Vagina (tissue), 2 donors: ENCODE measurements at regions not wholly inside any gene's neighbourhood (a gene's known extent, or its start where the extent isn't known, plus 50 kb on each side); places are given as distances from the start of the nearest gene placed in this dataset.

Experiments
- DNase-seq, 2 donors: peaks; one replicate each; pipeline ENCODE4 v3.0.0-alpha.2; 2017; ENCODE audit errors: extremely low spot score in 2 of 2
- H3K27ac ChIP-seq: fragments of 200-600 bp; sonication (generic); one replicate; pipeline ENCODE4 v1.5.1; 2019
- H3K27me3 ChIP-seq: fragments of 200-600 bp; sonication (generic); one replicate; pipeline ENCODE4 v1.5.1; 2019
- H3K36me3 ChIP-seq, 2 donors: fragments of 200-600 bp; sonication (generic); one replicate each; pipeline ENCODE4 v1.5.1; 2017 to 2019
- H3K4me1 ChIP-seq: fragments of 200-600 bp; sonication (generic); one replicate; pipeline ENCODE4 v1.5.1; 2019
- H3K4me3 ChIP-seq, 2 donors: fragments of 200-600 bp; sonication (generic); 1 replicate in 1 of 2; 2 replicates in 1 of 2; pipeline ENCODE4 v1.5.1; 2016 to 2019
- H3K9me3 ChIP-seq: fragments of 200-600 bp; sonication (generic); one replicate; pipeline ENCODE4 v1.5.1; 2019
- POLR2A ChIP-seq, 2 donors: fragments of 450-650 bp; IDR thresholded peaks; one replicate each; pipeline ENCODE4 v1.6.1; 2017; ENCODE audit warnings: antibody characterized with exemption in 2 of 2, mild to moderate bottlenecking in 2 of 2, moderate library complexity in 2 of 2
- POLR2AphosphoS5 ChIP-seq, 2 donors: sonication (generic); formaldehyde crosslinking; IDR thresholded peaks; one replicate each; pipeline ENCODE4 v1.9.0; 2017; ENCODE audit warnings: antibody characterized with exemption in 2 of 2, mild to moderate bottlenecking in 2 of 2, low read depth in 1 of 2; ENCODE audit not compliant: insufficient read depth in 1 of 2
- intact Hi-C: fragments of 100-400 bp; cut with DNase I; formaldehyde crosslinking; loops from one replicate; pipeline ENCODE4 v1.15.1; 2023
- TF ChIP-seq, protein P1 (sequence below), 3 experiments: fragments of 450-650 bp in 2 of 3; fragments of 200-600 bp in 1 of 3; sonication (generic) in 1 of 3; IDR thresholded peaks; one replicate each; pipeline ENCODE4 v1.5.1; 2017 to 2019; ENCODE audit warnings: antibody characterized with exemption in 3 of 3, mild to moderate bottlenecking in 2 of 3, moderate library complexity in 2 of 3

- DNase-seq = no peak
- H3K27ac ChIP-seq = no peak overlapping the region
- TF ChIP-seq POLR2AphosphoS5 (IDR thresholded peaks at IDR 0.05; ENCODE audit: insufficient read depth in 1 of 2, low read depth in 1 of 2) = no peak
- TF ChIP-seq, protein P1, sequence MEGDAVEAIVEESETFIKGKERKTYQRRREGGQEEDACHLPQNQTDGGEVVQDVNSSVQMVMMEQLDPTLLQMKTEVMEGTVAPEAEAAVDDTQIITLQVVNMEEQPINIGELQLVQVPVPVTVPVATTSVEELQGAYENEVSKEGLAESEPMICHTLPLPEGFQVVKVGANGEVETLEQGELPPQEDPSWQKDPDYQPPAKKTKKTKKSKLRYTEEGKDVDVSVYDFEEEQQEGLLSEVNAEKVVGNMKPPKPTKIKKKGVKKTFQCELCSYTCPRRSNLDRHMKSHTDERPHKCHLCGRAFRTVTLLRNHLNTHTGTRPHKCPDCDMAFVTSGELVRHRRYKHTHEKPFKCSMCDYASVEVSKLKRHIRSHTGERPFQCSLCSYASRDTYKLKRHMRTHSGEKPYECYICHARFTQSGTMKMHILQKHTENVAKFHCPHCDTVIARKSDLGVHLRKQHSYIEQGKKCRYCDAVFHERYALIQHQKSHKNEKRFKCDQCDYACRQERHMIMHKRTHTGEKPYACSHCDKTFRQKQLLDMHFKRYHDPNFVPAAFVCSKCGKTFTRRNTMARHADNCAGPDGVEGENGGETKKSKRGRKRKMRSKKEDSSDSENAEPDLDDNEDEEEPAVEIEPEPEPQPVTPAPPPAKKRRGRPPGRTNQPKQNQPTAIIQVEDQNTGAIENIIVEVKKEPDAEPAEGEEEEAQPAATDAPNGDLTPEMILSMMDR (IDR thresholded peaks at IDR 0.05) = no peak
- no peak for TF ChIP-seq POLR2A (IDR thresholded peaks at IDR 0.05)
- no peaks in the 10 kb centered on the region for H3K36me3 ChIP-seq
- H3K4me3 ChIP-seq = no peak overlapping the region
- H3K4me1 ChIP-seq = no peaks in the 10 kb centered on the region
- intact Hi-C loops = no loop called here
- no peaks in the 10 kb centered on the region for H3K9me3 ChIP-seq
- no peaks in the 10 kb centered on the region for H3K27me3 ChIP-seq
Observed at GRCh38 chr16:13781169-13781564, 138.8 kb upstream of the ERCC4 start.

GRCh38 chr16:13781575-13782338 lies 138.2 kb upstream of the ERCC4 start:
- no peaks in the 10 kb centered on the region for H3K4me1 ChIP-seq
- no peak overlapping the region for H3K4me3 ChIP-seq
- intact Hi-C loops = no loop called here
- H3K9me3 ChIP-seq = no peaks in the 10 kb centered on the region
- TF ChIP-seq POLR2A (IDR thresholded peaks at IDR 0.05) = no peak
- TF ChIP-seq POLR2AphosphoS5 (IDR thresholded peaks at IDR 0.05; ENCODE audit: insufficient read depth in 1 of 2, low read depth in 1 of 2) = no peak
- TF ChIP-seq, protein P1 (IDR thresholded peaks at IDR 0.05) = no peak
- no peak for DNase-seq
- no peaks in the 10 kb centered on the region for H3K27me3 ChIP-seq
- H3K36me3 ChIP-seq = no peaks in the 10 kb centered on the region
- no peak overlapping the region for H3K27ac ChIP-seq

- DNase-seq = no peak
- H3K27ac ChIP-seq = no peak overlapping the region
- H3K4me3 ChIP-seq = no peak overlapping the region
- intact Hi-C loops = no loop called here
- H3K36me3 ChIP-seq = no peaks in the 10 kb centered on the region
- no peak for TF ChIP-seq POLR2A (IDR thresholded peaks at IDR 0.05)
- TF ChIP-seq, protein P1 (IDR thresholded peaks at IDR 0.05) = no peak
- TF ChIP-seq POLR2AphosphoS5 (IDR thresholded peaks at IDR 0.05; ENCODE audit: insufficient read depth in 1 of 2, low read depth in 1 of 2) = no peak
- H3K27me3 ChIP-seq = no peaks in the 10 kb centered on the region
- no peaks in the 10 kb centered on the region for H3K9me3 ChIP-seq
- H3K4me1 ChIP-seq = no peaks in the 10 kb centered on the region
Observed at GRCh38 chr16:13791095-13791494, 128.9 kb upstream of the ERCC4 start.

GRCh38 chr16:13793841-13794409 lies 126.0 kb upstream of the ERCC4 start:
- Histone ChIP-seq H3K27ac (no peak overlapping the region), H3K4me3 (no peak overlapping the region), H3K4me1 (no peaks in the 10 kb centered on the region), H3K36me3 (no peaks in the 10 kb centered on the region), H3K27me3 (no peaks in the 10 kb centered on the region), H3K9me3 (no peaks in the 10 kb centered on the region)
- no peak for TF ChIP-seq POLR2A (IDR thresholded peaks at IDR 0.05)
- TF ChIP-seq POLR2AphosphoS5 (IDR thresholded peaks at IDR 0.05; ENCODE audit: insufficient read depth in 1 of 2, low read depth in 1 of 2) = no peak
- TF ChIP-seq, protein P1 (IDR thresholded peaks at IDR 0.05) = no peak
- no peak for DNase-seq
- intact Hi-C loops = no loop called here

GRCh38 chr16:13795131-13795530 lies 124.8 kb upstream of the ERCC4 start:
- DNase-seq = no peak
- H3K27me3 ChIP-seq = no peaks in the 10 kb centered on the region
- H3K9me3 ChIP-seq = no peaks in the 10 kb centered on the region
- TF ChIP-seq, protein P1 (IDR thresholded peaks at IDR 0.05) = no peak
- no peak for TF ChIP-seq POLR2A (IDR thresholded peaks at IDR 0.05)
- no peak for TF ChIP-seq POLR2AphosphoS5 (IDR thresholded peaks at IDR 0.05; ENCODE audit: insufficient read depth in 1 of 2, low read depth in 1 of 2)
- intact Hi-C loops = no loop called here
- H3K4me3 ChIP-seq = no peak overlapping the region
- no peaks in the 10 kb centered on the region for H3K4me1 ChIP-seq
- H3K27ac ChIP-seq = no peak overlapping the region
- H3K36me3 ChIP-seq = no peaks in the 10 kb centered on the region
